GM18508 (cell line): ENCODE measurements at regions not wholly inside any gene's neighbourhood (a gene's known extent, or its start where the extent isn't known, plus 50 kb on each side); places are given as distances from the start of the nearest gene placed in this dataset.

Experiments used
- ATAC-seq: cut with Tn5 transposase; IDR thresholded peaks from one replicate; pipeline ENCODE4 v1.9.1; 2021; ENCODE audit warnings: moderate number of reproducible peaks; ENCODE audit not compliant: insufficient read depth, unreplicated experiment

- no peak for ATAC-seq
These were observed 702.8 kb downstream of the INHBA start for GRCh38 chr7:41000042-41000441.

DNA sequence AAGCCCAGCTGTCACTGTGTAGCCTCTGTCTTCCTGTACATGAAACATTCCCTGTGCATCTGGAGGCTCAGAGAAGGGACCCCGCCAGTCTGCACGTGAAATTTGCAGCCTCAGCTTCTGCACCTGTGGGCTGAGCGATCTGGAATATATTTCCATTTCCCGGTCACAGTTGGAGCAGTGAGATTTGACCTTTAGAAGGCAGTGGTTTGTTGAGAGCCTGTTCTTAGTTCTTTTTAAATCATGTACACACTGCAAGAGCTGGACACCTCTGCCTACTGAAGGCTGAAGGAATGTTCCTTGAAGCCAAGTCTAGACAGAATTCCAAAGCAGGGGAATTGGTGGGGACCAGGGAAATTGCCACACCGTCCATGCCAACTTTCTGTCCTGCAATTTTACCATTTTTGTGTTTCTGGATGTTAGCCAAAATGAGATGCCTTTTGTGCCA is 706.6 kb downstream of the INHBA start:
- no peak for ATAC-seq

GRCh38 chr7:40990841-40991240 is 712.0 kb downstream of the INHBA start:
- no peak for ATAC-seq

DNA sequence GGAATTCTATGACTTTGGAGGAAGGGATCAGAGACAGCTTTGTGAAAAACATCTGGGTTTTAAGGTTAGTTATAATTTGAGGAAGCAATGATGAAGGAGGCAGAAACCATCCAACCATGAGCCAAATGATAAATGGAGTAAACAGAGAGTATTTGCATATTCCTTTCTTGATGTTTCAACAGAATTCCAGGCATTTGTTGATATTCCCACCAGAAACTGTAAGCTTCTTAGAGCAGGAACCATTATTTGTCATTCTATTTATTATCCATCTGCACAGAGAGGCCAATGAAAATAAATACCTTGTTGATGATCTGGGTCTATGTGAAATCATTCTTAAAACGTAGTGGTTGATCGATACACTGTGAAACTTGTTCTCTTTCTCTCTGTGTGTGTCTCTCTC is 715.3 kb downstream of the INHBA start:
- ATAC-seq, result no peak

DNA sequence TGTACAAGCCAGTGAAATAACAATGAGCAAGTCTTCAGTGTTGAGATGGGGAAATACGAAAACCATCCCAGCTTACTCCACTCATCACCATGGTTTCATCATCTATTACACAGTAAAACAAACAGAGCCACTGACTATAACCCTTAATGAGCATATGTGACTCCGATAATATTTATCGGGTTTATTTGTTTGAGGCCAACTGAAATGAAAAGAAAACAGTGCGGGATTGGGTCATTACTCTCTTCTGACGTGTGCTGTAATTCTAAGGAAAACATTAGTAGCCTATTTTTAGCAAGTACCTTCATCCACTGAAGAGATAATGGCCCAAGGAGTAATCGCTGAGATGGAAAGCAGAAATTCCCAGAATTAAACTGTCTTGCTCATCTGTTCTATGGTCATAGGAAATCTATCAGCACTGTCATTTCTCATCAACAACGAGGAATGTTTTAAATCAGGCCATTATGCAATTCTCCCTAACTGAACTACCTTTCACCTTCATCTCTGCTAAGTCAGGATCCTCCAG is 716.5 kb downstream of the INHBA start:
- ATAC-seq, result no peak

DNA sequence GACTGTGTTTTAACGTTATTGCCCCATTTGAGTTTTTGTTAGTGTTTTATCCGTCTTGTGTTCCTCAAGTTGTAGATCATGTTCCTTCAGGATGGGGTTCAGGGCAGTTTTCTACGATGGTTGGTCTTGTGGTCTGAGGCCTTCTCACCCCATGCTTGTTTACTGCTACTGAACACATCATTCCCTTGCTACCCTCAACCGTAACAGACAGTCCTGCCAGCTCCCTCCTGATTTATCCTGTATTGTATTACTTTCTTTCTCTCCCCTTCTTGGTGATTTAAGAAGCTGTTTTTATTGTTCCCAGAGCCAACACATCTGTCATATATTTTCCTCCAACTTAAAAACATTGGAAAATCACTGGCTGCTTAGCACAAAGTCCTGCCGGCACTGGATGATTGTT is 719.8 kb downstream of the INHBA start:
- ATAC-seq, result no peak

GRCh38 chr7:40979296-40979695 is 723.6 kb downstream of the INHBA start:
- no peak for ATAC-seq

DNA sequence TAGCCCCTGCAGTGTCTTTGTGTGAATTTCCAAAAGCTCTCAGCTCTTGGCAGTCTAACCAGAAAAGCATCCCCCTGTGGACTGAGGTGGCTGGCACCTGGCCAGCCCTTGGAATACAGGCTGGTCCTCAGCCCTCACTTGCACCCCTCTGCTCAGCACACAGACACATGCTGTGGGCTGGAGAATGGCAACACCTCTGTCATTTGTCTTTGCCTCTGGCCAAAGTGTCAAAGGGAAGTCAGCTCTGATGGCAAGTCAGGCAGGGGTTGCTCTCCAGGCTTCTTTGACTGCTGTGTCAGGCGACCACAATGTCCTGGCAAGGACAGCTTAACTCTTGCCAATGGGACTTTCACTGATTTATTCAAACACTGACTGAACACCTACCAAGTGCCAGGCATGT is 724.8 kb downstream of the INHBA start:
- ATAC-seq, result no peak

DNA sequence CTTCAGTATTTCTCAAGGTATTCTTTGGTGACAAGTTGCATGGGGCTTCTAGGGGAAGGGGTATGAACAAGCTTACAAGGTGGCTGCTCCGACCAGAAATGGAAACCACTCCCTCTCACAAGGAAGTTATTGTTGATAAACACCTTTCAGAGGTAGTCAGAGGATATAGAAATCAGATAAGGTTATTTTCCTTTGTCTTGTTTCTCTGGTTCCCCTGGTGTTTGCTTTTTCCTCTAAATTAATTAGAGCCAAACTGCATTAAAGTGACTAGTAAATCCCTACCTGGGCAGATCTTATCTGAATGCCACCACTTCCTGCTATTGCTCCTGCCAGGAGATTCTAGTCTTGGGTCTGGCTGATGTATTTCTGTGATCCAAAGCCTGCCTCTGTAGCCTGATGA is 725.4 kb downstream of the INHBA start:
- no peak for ATAC-seq

DNA sequence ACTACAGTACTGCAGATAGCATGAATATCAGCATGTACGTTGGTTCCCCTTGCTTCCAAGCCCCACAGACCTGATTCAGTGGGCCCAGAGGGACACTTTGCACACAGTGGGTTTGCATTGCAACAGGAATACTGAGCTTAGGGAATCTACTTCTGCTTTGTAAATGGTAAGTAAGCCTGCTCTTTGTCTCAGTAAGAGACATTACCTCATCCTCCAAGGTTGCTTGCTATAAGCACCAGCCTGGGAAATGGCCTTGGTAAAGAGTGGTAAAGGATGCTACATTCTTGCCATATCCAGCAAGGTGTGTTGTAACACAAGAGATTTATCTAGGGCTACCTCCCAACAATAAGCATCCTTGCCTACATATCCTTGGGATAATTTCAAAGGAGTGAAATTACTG is 730.5 kb downstream of the INHBA start:
- ATAC-seq, result no peak

- ATAC-seq, result no peak
These were observed 733.2 kb downstream of the INHBA start for GRCh38 chr7:40969641-40970040.

GRCh38 chr7:40966693-40967092 is 736.2 kb downstream of the INHBA start:
- ATAC-seq, result no peak

DNA sequence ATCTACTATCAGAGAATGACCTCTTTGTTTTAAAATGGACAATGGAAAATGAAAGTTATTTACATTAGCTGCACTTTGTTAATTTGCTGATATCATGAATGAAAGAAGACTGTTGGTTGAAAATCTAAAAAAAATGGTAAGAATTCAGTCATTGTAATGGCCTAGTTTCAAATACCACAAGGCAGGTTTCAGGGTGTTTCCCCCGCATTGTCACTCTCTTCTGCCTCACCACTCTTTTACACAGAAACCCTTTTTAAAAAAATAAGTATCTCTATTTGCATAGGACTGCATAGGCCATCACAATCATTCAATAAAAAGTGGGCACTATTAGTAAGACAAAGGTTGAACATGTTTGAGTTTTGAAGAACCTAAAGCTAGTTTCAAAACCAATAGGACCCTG is 737.1 kb downstream of the INHBA start:
- peak; percentile 42 for ATAC-seq

DNA sequence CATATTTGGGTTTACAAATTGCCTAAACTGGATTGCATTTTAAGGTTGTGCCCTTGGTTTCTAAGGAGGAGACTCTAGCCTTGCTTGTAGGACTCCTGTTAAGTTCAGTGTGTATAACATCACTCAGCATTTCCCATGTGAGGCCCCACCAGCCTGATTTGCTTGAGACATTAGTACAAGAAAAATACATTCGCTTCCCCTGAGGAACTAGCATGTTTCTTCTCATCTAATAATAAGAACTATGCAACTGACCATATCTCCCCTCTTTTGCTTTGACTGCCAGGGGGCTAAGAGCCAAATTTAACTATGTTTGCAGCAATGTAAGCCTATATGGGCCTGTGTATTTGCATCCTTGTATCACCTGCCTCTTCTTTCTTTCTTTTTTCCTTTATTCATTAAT is 737.9 kb downstream of the INHBA start:
- ATAC-seq, result no peak

DNA sequence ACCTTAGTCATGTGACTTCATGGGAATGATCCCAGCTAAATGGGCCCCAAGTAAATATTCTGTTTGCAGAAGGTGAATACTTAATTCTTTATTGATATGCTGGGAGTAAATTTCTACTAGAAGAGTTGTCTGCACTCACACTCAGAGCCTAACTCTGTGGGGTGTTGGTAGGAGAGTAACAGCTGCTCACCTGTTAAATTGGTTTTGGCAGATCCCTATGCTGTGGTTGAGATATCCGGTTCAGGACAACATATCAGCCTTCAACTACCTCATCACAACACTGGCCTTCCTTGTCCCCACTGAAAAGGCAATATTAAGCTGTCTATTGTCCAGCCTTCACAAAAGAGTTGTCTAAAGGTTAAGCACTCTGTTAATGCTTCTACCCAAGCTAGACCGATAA is 738.3 kb downstream of the INHBA start:
- no peak for ATAC-seq

- ATAC-seq, result no peak
These were observed 742.9 kb downstream of the INHBA start for GRCh38 chr7:40959955-40960354.

- ATAC-seq, result no peak
These were observed 754.7 kb downstream of the INHBA start for GRCh38 chr7:40948239-40948638.

DNA sequence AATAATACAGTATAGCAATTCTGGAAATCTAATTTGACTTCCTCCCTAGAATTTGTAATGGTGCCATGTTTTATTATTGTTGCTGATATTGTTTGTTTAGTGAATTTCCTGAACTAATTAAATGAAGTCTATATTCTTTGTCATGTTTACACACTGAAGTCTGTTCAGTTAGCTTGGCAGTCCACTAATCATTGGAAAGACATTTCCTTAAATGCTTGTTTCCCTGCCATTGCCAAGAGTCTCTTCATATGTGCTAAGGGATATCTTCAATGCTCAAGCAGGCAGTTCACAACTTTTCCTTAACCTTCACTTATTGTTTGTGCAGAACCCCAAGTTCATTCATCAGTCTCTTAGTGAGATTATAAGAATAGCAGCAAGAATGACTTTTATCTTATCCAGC is 755.3 kb downstream of the INHBA start:
- no peak for ATAC-seq

GRCh38 chr7:40946549-40946948 is 756.3 kb downstream of the INHBA start:
- ATAC-seq, result no peak

DNA sequence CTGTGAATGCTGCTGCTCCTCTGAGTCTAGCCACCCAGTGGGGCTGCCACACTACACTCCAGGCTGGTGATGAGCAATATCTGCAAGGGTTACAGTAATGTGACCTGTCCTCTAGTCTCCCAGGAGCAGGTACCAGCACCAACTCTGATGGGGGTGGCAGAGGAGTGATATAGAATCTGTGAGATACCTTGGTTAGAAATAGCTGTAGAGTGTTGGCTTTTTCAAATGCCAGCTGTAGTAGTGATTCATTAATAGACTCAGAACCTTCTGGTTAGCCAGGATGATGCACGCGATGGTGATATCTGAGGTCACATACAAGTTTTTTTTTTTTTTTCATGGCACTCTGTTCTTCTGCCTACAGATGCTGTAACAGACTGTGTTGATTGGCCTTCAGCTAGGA is 757.1 kb downstream of the INHBA start:
- ATAC-seq, result no peak

DNA sequence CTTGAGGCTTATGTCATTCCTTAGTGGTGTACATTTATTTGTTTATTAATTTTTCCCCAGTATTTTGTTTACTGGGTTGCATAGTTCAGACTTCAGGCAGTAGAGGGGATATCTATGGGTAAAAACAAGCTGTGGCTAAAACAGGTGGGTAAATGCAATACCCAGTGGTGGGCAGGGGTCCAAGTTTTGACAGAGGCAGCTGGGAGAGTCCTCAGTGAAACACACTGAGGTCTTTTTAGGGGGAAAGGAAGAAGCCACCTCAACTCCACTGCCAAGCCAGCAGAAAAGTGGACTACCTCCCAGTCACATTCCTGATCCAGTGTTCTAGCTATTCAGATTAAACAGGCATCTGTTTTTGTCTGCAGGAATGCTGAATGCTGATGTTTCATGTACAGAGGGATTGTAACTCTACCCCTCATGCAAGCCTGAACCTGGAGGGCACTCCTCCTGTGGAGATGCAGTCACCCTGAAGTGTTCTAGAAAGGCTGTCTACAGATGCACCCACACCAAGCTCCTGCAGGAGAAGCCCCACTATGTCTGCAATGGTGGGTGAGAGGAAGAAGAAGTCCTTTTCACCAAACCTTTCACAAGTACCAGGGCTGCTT is 757.8 kb downstream of the INHBA start:
- no peak for ATAC-seq

- no peak for ATAC-seq
These were observed 765.0 kb downstream of the INHBA start for GRCh38 chr7:40937879-40938278.

DNA sequence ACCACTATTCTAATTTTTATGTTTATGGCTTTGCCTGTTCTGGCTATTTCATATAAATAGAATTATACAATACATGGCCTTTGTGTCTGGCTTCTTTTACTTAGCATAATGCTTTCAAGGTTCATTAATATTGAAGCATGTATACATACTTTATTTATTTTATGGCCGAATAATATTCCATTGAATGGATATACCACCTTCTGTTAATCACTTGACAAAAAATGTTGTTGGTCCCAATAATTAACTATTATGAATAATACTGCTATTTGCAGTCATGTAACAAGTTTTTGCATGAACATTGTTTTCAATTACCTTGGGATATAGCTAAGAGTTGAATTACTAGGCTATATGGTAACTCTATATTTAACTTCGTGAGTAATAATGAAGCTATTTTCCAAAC is 767.5 kb downstream of the INHBA start:
- no peak for ATAC-seq
